Astrocyte (in vitro differentiated cells and primary cell): ENCODE measurements at regions not wholly inside any gene's neighbourhood (a gene's known extent, or its start where the extent isn't known, plus 50 kb on each side); places are given as distances from the start of the nearest gene placed in this dataset.

ENCODE experiments used
- DNase-seq: peaks from one replicate; pipeline ENCODE4 v3.0.0-alpha.2; 2010; ENCODE audit warnings: low read depth
- FAIRE-seq: peaks from 2 replicates; lab custom pipeline; 2011; peaks lifted over from hg19 to GRCh38; lab: Jason Lieb, UNC
- H2AFZ ChIP-seq: 2 replicates; pipeline ENCODE4 v1.6.0; 2012; ENCODE audit warnings: low read depth, low read length, inconsistent platforms
- H3K27ac ChIP-seq: 2 replicates; pipeline ENCODE4 v1.5.1; 2011; ENCODE audit warnings: low read depth, low read length, inconsistent platforms
- H3K27me3 ChIP-seq: 2 replicates; pipeline ENCODE4 v1.6.0; 2011; ENCODE audit warnings: low read length, inconsistent platforms; ENCODE audit not compliant: insufficient read depth
- H3K36me3 ChIP-seq: 2 replicates; pipeline ENCODE4 v1.5.1; 2011; ENCODE audit warnings: low read length, inconsistent platforms; ENCODE audit not compliant: insufficient read depth
- H3K4me1 ChIP-seq: 2 replicates; pipeline ENCODE4 v1.5.1; 2011; ENCODE audit warnings: low read length, inconsistent platforms; ENCODE audit not compliant: insufficient read depth
- H3K4me2 ChIP-seq: 2 replicates; pipeline ENCODE4 v1.6.0; 2012; ENCODE audit warnings: low read length, inconsistent platforms
- H3K4me3 ChIP-seq: 2 replicates; pipeline ENCODE4 v1.5.1; 2011; ENCODE audit warnings: low read depth, mild to moderate bottlenecking, low read length, inconsistent platforms; ENCODE audit not compliant: insufficient read depth
- H3K79me2 ChIP-seq: 2 replicates; pipeline ENCODE4 v1.6.0; 2012; ENCODE audit warnings: mild to moderate bottlenecking, low read length, inconsistent platforms; ENCODE audit not compliant: insufficient read depth
- H3K9ac ChIP-seq: 2 replicates; pipeline ENCODE4 v1.6.0; 2012; ENCODE audit warnings: mild to moderate bottlenecking, low read length, inconsistent platforms
- H3K9me3 ChIP-seq: 2 replicates; pipeline ENCODE4 v1.5.1; 2012; ENCODE audit warnings: low read depth, mild to moderate bottlenecking, low read length, inconsistent platforms; ENCODE audit not compliant: insufficient read depth
- H4K20me1 ChIP-seq: 2 replicates; pipeline ENCODE4 v1.6.0; 2012; ENCODE audit warnings: low read length, inconsistent platforms; ENCODE audit not compliant: insufficient read depth
- H3K27ac Mint-ChIP-seq: one replicate; pipeline ENCODE4 v1.8.0; 2021; ENCODE audit warnings: mild to moderate bottlenecking, mixed read lengths; ENCODE audit not compliant: unreplicated experiment
- H3K27me3 Mint-ChIP-seq: one replicate; pipeline ENCODE4 v1.8.0; 2021; ENCODE audit warnings: low read depth, mixed read lengths; ENCODE audit not compliant: unreplicated experiment
- H3K36me3 Mint-ChIP-seq: one replicate; pipeline ENCODE4 v1.8.0; 2021; ENCODE audit warnings: low read depth, mixed read lengths; ENCODE audit not compliant: unreplicated experiment
- H3K4me1 Mint-ChIP-seq: one replicate; pipeline ENCODE4 v1.8.0; 2021; ENCODE audit warnings: low read depth, mixed read lengths; ENCODE audit not compliant: unreplicated experiment
- H3K4me3 Mint-ChIP-seq: one replicate; pipeline ENCODE4 v1.8.0; 2021; ENCODE audit warnings: mild to moderate bottlenecking, moderate library complexity, mixed read lengths; ENCODE audit not compliant: unreplicated experiment
- H3K9me3 Mint-ChIP-seq: one replicate; pipeline ENCODE4 v1.8.0; 2021; ENCODE audit warnings: mild to moderate bottlenecking, mixed read lengths; ENCODE audit not compliant: unreplicated experiment
- EZH2 ChIP-seq: IDR thresholded peaks from 2 replicates; pipeline ENCODE4 v1.6.1; 2012; ENCODE audit warnings: mild to moderate bottlenecking, low read length, inconsistent platforms; ENCODE audit not compliant: insufficient read depth
- TF ChIP-seq, protein P1 (sequence below): IDR thresholded peaks from 2 replicates; pipeline ENCODE4 v1.5.1; 2011; ENCODE audit warnings: low read depth, mild to moderate bottlenecking, inconsistent platforms, low read length, moderate library complexity; ENCODE audit not compliant: insufficient read depth

DNA sequence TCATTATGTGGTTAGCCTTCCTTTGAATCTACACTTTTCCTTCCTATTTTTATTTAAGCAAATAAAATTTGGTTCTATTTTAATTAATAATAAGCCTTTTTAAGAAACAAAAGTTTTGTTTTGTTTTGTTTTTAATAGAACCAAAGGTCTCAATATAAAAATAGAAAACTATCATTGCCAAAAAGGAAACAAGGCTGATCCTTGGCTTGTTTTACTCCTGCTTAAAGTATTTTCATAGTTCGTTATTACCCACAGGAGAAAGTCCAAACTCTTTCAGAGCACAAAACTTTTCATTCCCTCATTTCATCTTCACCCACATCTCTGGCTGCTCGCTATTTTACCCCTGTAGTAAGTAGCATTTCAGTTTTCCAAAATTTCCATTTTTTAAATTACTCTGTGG, 374.8 kb downstream of the SEMA3D start:
- Mint-ChIP-seq H3K4me1 (no peaks in the 10 kb centered on the region), H3K36me3 (no peaks in the 10 kb centered on the region), H3K27me3 (no peaks in the 10 kb centered on the region), H3K9me3 (no peaks in the 10 kb centered on the region), H3K4me3 (no peak overlapping the region), H3K27ac (no peak overlapping the region)
- DNase-seq = no peak
- H3K9me3 ChIP-seq = no peaks in the 10 kb centered on the region
- TF ChIP-seq, protein P1, sequence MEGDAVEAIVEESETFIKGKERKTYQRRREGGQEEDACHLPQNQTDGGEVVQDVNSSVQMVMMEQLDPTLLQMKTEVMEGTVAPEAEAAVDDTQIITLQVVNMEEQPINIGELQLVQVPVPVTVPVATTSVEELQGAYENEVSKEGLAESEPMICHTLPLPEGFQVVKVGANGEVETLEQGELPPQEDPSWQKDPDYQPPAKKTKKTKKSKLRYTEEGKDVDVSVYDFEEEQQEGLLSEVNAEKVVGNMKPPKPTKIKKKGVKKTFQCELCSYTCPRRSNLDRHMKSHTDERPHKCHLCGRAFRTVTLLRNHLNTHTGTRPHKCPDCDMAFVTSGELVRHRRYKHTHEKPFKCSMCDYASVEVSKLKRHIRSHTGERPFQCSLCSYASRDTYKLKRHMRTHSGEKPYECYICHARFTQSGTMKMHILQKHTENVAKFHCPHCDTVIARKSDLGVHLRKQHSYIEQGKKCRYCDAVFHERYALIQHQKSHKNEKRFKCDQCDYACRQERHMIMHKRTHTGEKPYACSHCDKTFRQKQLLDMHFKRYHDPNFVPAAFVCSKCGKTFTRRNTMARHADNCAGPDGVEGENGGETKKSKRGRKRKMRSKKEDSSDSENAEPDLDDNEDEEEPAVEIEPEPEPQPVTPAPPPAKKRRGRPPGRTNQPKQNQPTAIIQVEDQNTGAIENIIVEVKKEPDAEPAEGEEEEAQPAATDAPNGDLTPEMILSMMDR = no peak
- no peak for TF ChIP-seq EZH2
- H3K4me2 ChIP-seq = no peak overlapping the region
- no peak overlapping the region for H2AFZ ChIP-seq
- H3K79me2 ChIP-seq = no peaks in the 10 kb centered on the region
- H3K36me3 ChIP-seq = no peaks in the 10 kb centered on the region
- H3K27me3 ChIP-seq = no peaks in the 10 kb centered on the region
- no peaks in the 10 kb centered on the region for H4K20me1 ChIP-seq
- H3K27ac ChIP-seq = no peak overlapping the region
- H3K9ac ChIP-seq = no peak overlapping the region
- no peak overlapping the region for H3K4me3 ChIP-seq
- no peaks in the 10 kb centered on the region for H3K4me1 ChIP-seq
- FAIRE-seq = no peak

DNA sequence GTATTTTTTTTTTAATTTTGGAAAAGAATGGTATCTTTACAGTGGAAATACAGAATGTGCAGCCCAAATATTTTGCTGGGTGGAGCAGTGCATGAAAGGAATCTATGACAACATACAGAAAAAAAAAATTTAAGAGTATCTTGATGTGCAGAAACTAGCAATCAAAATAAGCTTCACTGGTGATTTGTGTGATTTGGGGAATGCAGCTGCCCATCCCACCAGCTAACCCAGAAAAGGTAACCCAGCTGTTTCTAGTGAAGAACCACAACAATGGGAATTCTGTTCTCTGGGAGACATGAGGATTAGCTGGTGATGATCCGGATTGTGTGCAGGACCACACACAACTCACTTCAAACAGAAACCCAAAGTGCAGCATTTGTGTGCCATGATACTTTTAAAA, 375.5 kb downstream of the SEMA3D start:
- Mint-ChIP-seq H3K4me1 (no peaks in the 10 kb centered on the region), H3K27me3 (no peaks in the 10 kb centered on the region), H3K36me3 (no peaks in the 10 kb centered on the region), H3K9me3 (no peaks in the 10 kb centered on the region), H3K27ac (no peak overlapping the region), H3K4me3 (no peak overlapping the region)
- no peaks in the 10 kb centered on the region for H3K79me2 ChIP-seq
- TF ChIP-seq EZH2 = no peak
- TF ChIP-seq, protein P1 = no peak
- FAIRE-seq = no peak
- no peak for DNase-seq
- H3K4me2 ChIP-seq = no peak overlapping the region
- no peaks in the 10 kb centered on the region for H3K36me3 ChIP-seq
- H3K4me1 ChIP-seq = no peaks in the 10 kb centered on the region
- no peaks in the 10 kb centered on the region for H3K27me3 ChIP-seq
- no peak overlapping the region for H3K9ac ChIP-seq
- H3K9me3 ChIP-seq = no peaks in the 10 kb centered on the region
- no peaks in the 10 kb centered on the region for H4K20me1 ChIP-seq
- no peak overlapping the region for H3K4me3 ChIP-seq
- no peak overlapping the region for H2AFZ ChIP-seq
- no peak overlapping the region for H3K27ac ChIP-seq

DNA sequence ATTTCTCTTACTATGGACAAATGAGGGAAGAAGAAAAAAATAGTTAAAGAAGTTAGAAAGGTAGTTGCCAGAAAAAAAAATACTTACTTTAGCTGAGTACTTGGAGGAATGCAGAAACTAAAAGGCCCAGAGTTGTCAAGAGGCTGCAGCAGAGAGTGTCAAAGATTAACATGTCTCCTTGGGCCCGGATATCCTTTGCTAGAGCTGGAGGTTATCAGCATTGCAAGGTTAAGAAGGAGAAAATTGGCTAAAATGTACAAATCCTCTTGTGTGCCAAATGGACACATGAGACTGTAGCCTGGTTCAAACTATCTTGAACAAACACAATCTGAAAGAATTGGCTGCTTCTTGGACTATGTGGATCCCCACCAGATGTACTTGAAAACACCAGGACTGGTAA, 377.0 kb downstream of the SEMA3D start:
- H3K27ac Mint-ChIP-seq = no peak overlapping the region
- H3K27me3 Mint-ChIP-seq = no peaks in the 10 kb centered on the region
- no peaks in the 10 kb centered on the region for H3K4me1 Mint-ChIP-seq
- no peaks in the 10 kb centered on the region for H3K9me3 ChIP-seq
- no peak overlapping the region for H3K4me3 Mint-ChIP-seq
- no peaks in the 10 kb centered on the region for H4K20me1 ChIP-seq
- TF ChIP-seq EZH2 = no peak
- TF ChIP-seq, protein P1 = no peak
- H2AFZ ChIP-seq = no peak overlapping the region
- H3K36me3 ChIP-seq = no peaks in the 10 kb centered on the region
- H3K9me3 Mint-ChIP-seq = no peaks in the 10 kb centered on the region
- H3K9ac ChIP-seq = no peak overlapping the region
- FAIRE-seq (no peak), DNase-seq (no peak)
- H3K27me3 ChIP-seq = no peaks in the 10 kb centered on the region
- H3K4me3 ChIP-seq = no peak overlapping the region
- no peak overlapping the region for H3K27ac ChIP-seq
- no peaks in the 10 kb centered on the region for H3K36me3 Mint-ChIP-seq
- no peaks in the 10 kb centered on the region for H3K79me2 ChIP-seq
- no peak overlapping the region for H3K4me2 ChIP-seq
- H3K4me1 ChIP-seq = no peaks in the 10 kb centered on the region
